ENCODE measurements at regions not wholly inside any gene's neighbourhood (a gene's known extent, or its start where the extent isn't known, plus 50 kb on each side); places are given as distances from the start of the nearest gene placed in this dataset.

DNA sequence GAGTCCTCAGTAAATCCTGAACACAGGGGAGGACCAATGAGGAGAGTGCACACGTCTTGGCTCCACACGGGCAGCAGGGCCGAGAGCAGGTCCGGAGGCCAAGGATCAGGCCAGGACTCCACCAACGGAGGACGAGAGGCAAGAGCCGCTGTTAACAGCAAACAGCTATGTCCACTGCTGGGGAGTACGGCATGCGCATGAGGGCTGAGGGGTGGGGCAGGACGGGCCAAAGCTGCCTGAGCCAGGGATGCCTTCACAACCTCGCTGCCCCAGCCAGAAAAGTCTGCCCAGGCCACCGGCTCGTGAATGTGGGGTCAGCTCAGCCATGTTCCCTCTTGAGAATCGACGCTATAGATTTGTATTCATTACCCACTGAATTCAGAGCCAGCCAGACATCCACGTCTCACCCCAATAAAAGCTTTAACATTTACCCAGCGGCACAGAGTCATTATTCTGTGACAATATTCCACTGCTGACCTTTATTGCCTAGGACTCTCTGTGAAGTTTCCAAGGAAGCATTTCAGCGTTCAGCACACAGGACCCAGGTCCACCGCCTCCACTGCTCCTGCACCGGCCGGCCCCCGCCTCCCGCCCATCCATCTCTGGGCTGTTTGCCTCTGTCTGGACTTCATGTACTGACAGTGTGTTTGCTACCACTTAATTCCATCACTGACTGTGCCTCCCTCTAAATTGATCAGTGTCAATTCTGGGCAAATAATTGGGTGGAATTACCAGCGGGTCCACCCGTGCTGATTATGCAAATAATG, 384.9 kb downstream of the SHANK2 start:
- TF ChIP-seq CTCF (IDR thresholded peaks at IDR 0.05; ENCODE audit: poor library complexity), result no peak
- TF ChIP-seq EZH2 (IDR thresholded peaks at IDR 0.05; ENCODE audit: borderline replicate concordance), result no peak
- no peak for TF ChIP-seq EZH2phosphoT487 (IDR thresholded peaks at IDR 0.05; ENCODE audit: low read depth, severe bottlenecking, unreplicated experiment)
